DOHH2 (cell line): ENCODE measurements at regions not wholly inside any gene's neighbourhood (a gene's known extent, or its start where the extent isn't known, plus 50 kb on each side); places are given as distances from the start of the nearest gene placed in this dataset.

Source experiments
- CTCF ChIP-seq: fragments of 200-600 bp; sonication (generic); IDR thresholded peaks from one replicate; pipeline ENCODE4 v1.5.1; 2014; ENCODE audit warnings: antibody characterized with exemption, mild to moderate bottlenecking, low read depth, low read length; ENCODE audit not compliant: poor library complexity, severe bottlenecking
- EZH2phosphoT487 ChIP-seq: fragments of 200-600 bp; sonication (generic); IDR thresholded peaks from 2 replicates; pipeline ENCODE4 v1.6.1; 2017; ENCODE audit warnings: borderline replicate concordance, mild to moderate bottlenecking, antibody characterized with exemption, low read length, moderate library complexity, mixed read lengths

- TF ChIP-seq CTCF: no peak
- TF ChIP-seq EZH2phosphoT487: no peak
Observed at GRCh38 chr4:11151500-11151899, 277.2 kb downstream of the HS3ST1 start.
